ENCODE measurements at regions not wholly inside any gene's neighbourhood (a gene's known extent, or its start where the extent isn't known, plus 50 kb on each side); places are given as distances from the start of the nearest gene placed in this dataset.
"Not testable (repeated sequence)": the region's sequence is repeated elsewhere in the genome, so short reads cannot be mapped to it uniquely, and the experiment has no call there.

GRCh38 chr4:181827246-181827645 is 416.0 kb upstream of the TENM3 start:
- DNase-seq = no peak

- DNase-seq = no peak
These were observed 412.7 kb upstream of the TENM3 start for GRCh38 chr4:181830404-181831035.

GRCh38 chr4:181834071-181834470 is 409.1 kb upstream of the TENM3 start:
- no peak for DNase-seq

- no peak for DNase-seq
These were observed 407.9 kb upstream of the TENM3 start for GRCh38 chr4:181835348-181835747.

- DNase-seq = no peak
These were observed 404.9 kb upstream of the TENM3 start for GRCh38 chr4:181838253-181838652.

- DNase-seq = not testable (repeated sequence)
These were observed 399.4 kb upstream of the TENM3 start for GRCh38 chr4:181843797-181844196.

GRCh38 chr4:181845617-181846016 is 397.6 kb upstream of the TENM3 start:
- DNase-seq = no peak

- DNase-seq = no peak
These were observed 396.3 kb upstream of the TENM3 start for GRCh38 chr4:181846934-181847333.

- DNase-seq = no peak
These were observed 394.8 kb upstream of the TENM3 start for GRCh38 chr4:181848357-181848756.

- no peak for DNase-seq
These were observed 393.7 kb upstream of the TENM3 start for GRCh38 chr4:181849472-181849871.

GRCh38 chr4:181853881-181854511 is 389.2 kb upstream of the TENM3 start:
- DNase-seq = no peak

- DNase-seq = no peak
These were observed 387.9 kb upstream of the TENM3 start for GRCh38 chr4:181855307-181855706.

GRCh38 chr4:181857471-181857870 is 385.7 kb upstream of the TENM3 start:
- DNase-seq = not testable (repeated sequence)

GRCh38 chr4:181858741-181859140 is 384.5 kb upstream of the TENM3 start:
- no peak for DNase-seq

GRCh38 chr4:181859439-181859838 is 383.8 kb upstream of the TENM3 start:
- DNase-seq = no peak

- no peak for DNase-seq
These were observed 383.0 kb upstream of the TENM3 start for GRCh38 chr4:181860157-181860556.

- no peak for DNase-seq
These were observed 382.5 kb upstream of the TENM3 start for GRCh38 chr4:181860668-181861067.

GRCh38 chr4:181863856-181864255 is 379.3 kb upstream of the TENM3 start:
- DNase-seq = no peak

GRCh38 chr4:181870326-181870725 is 372.9 kb upstream of the TENM3 start:
- no peak for DNase-seq

- DNase-seq = no peak
These were observed 368.6 kb upstream of the TENM3 start for GRCh38 chr4:181874602-181875001.

- no peak for DNase-seq
These were observed 365.8 kb upstream of the TENM3 start for GRCh38 chr4:181877329-181877848.

- no peak for DNase-seq
These were observed 353.2 kb upstream of the TENM3 start for GRCh38 chr4:181890031-181890430.

GRCh38 chr4:181890911-181891310 is 352.3 kb upstream of the TENM3 start:
- DNase-seq = no peak

- DNase-seq = no peak
These were observed 346.6 kb upstream of the TENM3 start for GRCh38 chr4:181896614-181897013.

- no peak for DNase-seq
These were observed 345.3 kb upstream of the TENM3 start for GRCh38 chr4:181897935-181898334.
